Activated gamma-delta T cell (primary cell): ENCODE measurements at regions not wholly inside any gene's neighbourhood (a gene's known extent, or its start where the extent isn't known, plus 50 kb on each side); places are given as distances from the start of the nearest gene placed in this dataset.
"Not testable (repeated sequence)": the region's sequence is repeated elsewhere in the genome, so short reads cannot be mapped to it uniquely, and the experiment has no call there.

Source experiments
- DNase-seq: peaks from one replicate; lab custom pipeline; 2025; lab: John Stamatoyannopoulos, UW

GRCh38 chr3:181987736-181988135 is 276.0 kb downstream of the SOX2 start:
- DNase-seq: no peak

DNA sequence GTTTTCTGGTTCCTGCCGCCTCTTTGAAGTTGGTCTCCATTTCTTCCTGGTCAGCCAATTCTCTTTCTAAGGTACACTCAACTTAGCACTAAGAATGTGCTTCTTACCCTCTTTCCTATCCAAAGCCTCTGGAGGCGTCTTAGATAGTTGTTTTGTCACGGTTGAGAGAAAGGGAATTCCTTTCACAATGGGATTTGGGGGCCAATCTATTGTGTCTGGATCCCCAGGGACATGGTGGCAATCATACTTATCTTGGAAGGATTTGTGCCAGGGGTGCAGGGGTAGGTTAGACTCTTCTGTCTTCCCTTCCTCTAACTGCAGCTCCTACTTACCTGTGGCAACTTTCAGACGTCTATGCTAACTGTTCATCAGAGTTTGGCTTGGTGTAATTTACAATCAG is 287.1 kb downstream of the SOX2 start:
- no peak for DNase-seq

GRCh38 chr3:181999314-181999713 is 287.6 kb downstream of the SOX2 start:
- no peak for DNase-seq

DNA sequence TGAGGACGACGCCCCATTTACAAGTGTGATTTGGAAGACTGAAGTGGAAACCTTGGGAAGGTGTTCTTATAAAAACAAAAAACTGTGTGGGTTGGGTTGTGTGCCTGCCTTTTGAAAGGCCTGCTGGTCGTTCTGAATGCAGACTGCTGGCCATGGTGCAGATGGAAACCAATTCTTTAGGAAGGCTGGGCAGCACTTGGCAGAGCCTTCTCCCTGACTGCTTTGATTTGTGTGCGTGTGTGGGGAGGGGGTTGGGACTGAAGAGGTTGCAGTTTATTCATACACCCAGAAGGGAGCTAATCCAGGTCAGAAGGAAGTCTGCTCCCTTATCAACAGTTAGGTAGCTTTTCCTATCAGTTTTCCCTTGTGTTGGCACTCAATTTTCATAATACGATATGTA is 288.7 kb downstream of the SOX2 start:
- no peak for DNase-seq

GRCh38 chr3:182005219-182005618 is 293.5 kb downstream of the SOX2 start:
- DNase-seq: no peak

DNA sequence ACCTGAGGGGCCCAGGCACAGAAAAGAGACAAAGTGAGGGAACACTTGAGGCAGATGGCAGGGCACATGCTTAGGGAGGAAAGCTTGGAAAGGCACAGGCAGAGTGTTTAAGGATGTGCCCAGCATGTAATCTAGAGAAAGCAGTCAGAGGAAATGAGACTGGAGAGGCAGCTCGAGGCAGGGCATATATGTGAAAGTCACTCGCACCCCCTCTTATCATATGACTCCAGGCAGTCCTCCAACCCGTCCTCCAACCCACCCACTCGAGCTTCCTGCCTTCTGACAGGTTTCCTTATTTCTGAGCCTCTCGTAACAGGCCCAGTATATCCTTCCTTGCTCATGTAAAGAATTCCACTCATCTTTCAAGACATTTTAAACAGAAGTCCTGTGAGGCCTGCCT is 294.0 kb downstream of the SOX2 start:
- DNase-seq: no peak

DNA sequence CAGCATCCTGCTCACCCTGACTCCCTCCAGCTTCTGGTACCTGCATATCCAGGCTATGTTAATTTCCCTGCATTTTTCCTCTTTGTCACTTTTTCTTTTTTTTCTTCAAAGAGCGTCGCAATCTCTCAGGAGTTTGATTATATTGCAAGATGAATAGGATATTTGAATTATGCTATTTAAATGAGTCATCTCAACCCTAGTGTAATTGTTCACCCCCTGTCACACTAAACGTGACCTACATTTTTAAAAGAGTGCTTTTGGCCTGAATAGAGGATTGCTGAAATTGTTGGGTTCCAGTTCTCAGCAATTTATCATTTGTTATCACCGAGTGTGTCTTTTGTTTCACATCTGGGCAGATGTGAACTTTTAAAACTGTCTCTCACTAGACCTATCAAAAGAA is 294.7 kb downstream of the SOX2 start:
- DNase-seq: no peak

DNA sequence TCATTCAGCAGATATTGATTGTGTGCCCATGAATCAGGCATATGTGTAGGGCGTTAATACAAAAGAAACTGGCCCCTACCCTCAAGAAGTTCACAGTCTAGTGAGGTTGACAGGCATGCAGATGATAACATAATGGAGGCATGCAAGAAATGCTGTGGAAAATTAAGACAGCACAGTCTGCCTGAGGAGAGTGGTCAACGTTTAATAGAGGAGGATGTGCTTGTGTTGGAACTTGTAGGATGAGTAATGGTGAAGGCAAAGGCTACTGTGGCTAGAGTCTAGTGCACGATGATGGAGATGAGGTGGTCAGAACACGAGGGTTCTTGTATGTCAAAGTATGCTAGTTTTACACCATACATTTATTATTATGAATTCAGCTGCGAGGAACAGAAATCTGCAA is 295.7 kb downstream of the SOX2 start:
- DNase-seq: no peak

DNA sequence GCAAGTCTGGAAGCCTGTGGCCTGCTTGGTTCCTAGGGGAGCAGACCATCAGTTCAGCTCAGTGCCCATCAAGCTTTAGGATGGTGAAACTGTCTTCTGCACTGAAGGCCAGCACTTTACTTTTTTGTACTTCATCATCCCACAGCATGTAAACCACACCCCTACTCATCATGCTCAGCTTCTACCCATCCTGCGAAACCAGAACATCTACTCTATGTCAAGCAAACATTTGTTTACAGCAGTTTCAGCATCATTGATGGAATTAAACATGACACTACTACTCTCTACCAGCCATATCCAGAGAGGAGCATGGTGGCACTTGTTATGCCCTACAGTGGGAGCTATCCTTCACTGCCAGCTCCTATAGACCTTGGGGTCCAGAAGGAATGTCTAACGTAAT is 306.6 kb downstream of the SOX2 start:
- DNase-seq: no peak

- DNase-seq: no peak
These were observed 308.2 kb downstream of the SOX2 start for GRCh38 chr3:182019926-182020325.

GRCh38 chr3:182023843-182024242 is 312.1 kb downstream of the SOX2 start:
- no peak for DNase-seq

DNA sequence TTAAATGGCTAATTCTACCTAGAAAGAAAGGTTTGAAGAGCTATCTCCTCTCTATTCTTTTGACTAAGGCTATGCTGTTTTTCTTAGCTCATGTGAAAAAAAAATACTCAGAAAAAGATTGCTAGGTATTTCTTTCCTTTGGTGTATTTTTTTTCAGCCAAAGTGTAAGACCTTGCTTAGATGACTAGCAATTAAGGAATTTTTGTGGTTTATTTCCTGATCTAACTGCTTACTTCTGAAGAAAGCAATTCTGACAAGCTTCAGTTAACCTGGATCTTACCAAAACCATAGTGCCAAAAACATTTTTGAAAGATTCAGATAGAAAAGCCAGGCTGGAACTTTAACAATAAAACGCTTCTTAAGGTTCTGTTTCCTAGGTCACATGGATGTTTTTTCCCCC is 315.6 kb downstream of the SOX2 start:
- no peak for DNase-seq

GRCh38 chr3:182028081-182028480 is 316.4 kb downstream of the SOX2 start:
- DNase-seq: no peak

DNA sequence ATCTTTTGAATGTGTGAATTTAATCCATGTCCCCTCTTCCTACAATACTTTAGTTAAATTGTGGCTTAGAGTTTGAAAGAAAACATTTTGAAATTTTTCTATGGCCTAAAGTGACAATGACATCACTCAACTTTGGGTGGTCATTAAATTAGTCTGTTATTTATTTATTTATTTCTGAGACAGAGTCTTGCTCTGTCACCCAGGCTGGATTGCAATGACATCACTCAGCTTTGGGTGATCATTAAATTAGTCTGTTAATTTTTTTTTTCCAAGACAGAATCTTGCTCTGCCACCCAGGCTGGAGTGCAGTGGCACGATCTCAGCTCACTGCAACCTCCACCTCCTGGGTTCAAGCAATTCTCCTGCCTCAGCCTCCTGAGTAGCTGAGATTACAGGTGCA is 322.5 kb downstream of the SOX2 start:
- DNase-seq: not testable (repeated sequence)

DNA sequence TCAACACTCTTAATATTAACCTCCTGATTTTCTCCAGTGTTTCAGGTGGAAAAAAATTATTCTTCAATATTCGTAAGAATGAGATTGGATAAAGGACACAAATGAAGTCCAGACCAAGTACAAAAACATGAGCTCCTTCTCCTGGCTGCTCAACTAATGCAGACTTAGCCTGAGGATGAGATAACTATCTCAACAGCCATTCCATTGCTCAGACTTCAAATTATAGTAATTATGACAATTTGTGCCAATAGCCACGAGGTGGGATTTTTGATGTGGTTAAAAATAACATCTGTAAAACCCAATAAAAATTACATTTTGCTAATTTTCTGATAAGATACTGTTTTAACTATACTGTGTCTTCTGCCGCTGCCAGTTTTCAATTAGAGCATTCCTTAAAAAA is 323.6 kb downstream of the SOX2 start:
- no peak for DNase-seq

GRCh38 chr3:182036382-182036781 is 324.7 kb downstream of the SOX2 start:
- DNase-seq: no peak

GRCh38 chr3:182041668-182042291 is 330.1 kb downstream of the SOX2 start:
- no peak for DNase-seq

DNA sequence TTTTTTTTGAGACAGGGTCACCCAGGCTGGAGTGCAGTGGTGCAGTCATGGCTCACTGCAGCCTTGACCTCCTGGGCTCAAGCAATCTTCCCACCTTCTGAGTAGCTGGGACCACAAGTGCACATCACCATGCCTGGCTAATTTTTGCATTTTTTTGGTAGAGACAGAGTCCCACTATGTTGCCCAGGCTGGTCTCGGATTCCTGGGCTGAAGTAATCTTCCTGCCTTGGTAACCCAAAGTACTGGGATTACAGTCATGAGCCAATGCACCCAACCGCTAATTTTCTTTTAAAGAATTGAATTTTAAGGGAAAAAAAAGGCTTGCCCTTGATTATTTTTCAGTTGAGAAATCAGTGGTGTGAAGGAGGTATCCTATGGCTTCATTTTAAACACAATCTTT is 334.0 kb downstream of the SOX2 start:
- no peak for DNase-seq

- no peak for DNase-seq
These were observed 334.5 kb downstream of the SOX2 start for GRCh38 chr3:182046166-182046764.

DNA sequence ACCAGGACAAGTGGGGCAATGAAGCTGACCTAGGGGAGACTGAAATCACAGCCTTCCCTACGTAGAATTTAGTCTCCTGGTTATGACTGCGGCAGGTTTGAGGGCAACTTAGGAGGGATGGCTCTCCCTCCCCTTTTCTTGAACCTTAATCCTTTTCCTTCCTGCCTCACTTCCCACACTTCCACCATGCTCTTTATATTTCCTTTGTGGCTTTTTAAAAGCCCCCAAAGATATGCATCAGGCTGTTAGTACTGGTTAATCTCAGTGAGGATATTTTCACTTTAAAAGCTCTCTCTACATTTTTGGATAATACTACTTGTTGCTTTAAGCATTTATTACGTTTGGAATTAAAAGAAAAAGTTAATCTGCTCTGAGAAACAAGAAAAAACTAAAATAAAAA is 339.2 kb downstream of the SOX2 start:
- DNase-seq: no peak

DNA sequence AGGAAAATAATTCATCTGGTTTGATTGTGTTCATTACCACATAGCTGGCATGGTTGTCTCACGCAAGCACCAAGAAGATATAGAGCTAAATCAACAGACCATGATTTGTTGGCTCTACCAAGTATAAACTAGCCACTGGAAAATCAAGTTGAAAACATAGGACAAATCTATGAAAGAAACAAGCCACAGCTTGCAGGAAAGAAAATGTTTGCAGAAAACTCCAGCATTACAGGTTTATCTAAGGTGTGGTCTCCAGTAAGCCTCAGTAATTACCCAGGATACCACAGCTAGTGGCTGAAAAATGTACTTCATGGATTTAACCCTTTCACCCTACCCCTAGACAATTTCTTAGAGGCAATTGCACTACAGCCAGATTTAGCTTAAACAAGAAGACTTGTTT is 340.6 kb downstream of the SOX2 start:
- DNase-seq: no peak

GRCh38 chr3:182052757-182053156 is 341.0 kb downstream of the SOX2 start:
- DNase-seq: no peak

DNA sequence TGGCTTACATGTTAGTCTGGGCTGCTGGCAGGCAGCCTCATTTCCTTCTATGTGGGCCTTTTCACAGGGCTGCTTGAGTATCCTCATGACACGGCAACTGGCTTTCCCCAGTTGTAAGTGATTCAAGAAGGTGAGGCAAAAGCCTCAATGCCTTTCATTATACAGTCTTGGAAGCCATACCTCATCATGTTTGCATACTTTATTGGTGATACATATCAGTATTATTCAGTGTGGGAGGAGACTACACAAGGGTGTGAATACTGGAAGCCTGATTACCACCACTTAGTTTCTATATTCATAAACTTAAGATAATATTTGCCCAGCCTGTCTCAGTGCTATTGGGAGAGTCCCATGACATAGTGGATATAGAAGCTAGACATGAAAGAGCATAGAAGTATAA is 346.8 kb downstream of the SOX2 start:
- DNase-seq: no peak

DNA sequence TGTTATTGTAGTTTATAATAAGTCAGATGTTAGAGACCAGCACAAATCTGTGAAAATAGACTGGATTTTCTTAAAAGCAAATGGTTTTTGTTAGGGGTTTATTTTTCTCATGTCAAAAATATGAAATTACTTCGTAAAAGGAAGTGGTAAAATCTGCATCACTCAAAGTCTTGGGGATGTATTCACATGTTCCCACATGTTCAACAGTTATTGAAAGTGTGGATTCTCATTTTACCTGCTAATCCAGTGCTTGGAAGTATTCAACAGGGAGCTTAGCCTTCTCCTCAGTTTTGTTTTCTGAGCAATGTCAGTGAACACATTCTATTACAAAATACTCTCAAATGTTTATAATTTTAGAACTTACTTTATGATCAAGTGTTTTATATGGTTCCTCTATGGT is 352.0 kb downstream of the SOX2 start:
- no peak for DNase-seq
